ENCODE measurements at regions not wholly inside any gene's neighbourhood (a gene's known extent, or its start where the extent isn't known, plus 50 kb on each side); places are given as distances from the start of the nearest gene placed in this dataset.

GRCh38 chr2:60285626-60286316, 267.7 kb downstream of the BCL11A start:
- no peak for DNase-seq

GRCh38 chr2:60283626-60284025, 269.8 kb downstream of the BCL11A start:
- no peak for DNase-seq

- no peak for DNase-seq
Measured at GRCh38 chr2:60282886-60283285, 270.6 kb downstream of the BCL11A start.

DNA sequence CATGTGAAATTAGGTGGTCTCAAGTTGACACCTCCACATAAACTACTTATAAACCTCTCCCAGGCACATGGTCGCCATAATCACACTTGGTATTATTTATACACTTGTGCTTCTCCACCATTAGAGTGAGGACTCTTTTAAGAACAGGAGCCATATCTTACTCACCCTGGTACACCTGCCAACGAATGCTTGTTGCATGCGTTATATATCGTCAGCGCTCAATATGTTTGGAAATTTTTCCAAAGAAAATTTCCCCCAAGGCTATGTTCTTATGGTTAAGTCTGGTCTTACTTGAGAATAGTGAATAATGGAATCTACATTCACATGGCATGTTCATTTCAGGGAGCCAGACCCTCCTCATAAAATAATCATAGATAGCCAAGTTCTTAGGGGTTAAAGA, 271.7 kb downstream of the BCL11A start:
- no peak for DNase-seq

DNA sequence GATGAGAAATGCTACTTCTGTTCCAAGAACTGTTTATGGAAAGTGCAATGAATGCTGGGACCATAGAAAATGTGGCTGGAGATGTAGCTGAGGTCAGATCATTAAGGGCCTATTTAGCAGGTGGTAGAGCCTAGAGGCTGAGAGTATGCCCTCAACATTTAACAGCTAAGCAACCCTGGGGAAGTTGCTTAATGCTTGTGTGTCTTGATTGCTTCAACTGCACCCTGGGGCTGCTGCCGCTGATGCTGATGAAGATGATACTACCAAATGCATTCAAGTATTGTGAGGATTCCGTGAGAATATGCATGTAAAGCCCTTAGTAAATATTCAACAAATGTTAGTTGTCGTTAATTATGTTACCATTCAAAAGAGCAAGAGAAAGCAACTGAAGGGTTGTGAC, 273.2 kb downstream of the BCL11A start:
- no peak for DNase-seq

- DNase-seq = no peak
Measured at GRCh38 chr2:60278906-60279305, 274.5 kb downstream of the BCL11A start.

- DNase-seq = no peak
Measured at GRCh38 chr2:60275958-60276357, 277.5 kb downstream of the BCL11A start.

- DNase-seq = no peak
Measured at GRCh38 chr2:60273836-60274235, 279.6 kb downstream of the BCL11A start.

- no peak for DNase-seq
Measured at GRCh38 chr2:60271713-60272112, 281.7 kb downstream of the BCL11A start.

GRCh38 chr2:60271131-60271530, 282.3 kb downstream of the BCL11A start:
- DNase-seq = no peak

DNA sequence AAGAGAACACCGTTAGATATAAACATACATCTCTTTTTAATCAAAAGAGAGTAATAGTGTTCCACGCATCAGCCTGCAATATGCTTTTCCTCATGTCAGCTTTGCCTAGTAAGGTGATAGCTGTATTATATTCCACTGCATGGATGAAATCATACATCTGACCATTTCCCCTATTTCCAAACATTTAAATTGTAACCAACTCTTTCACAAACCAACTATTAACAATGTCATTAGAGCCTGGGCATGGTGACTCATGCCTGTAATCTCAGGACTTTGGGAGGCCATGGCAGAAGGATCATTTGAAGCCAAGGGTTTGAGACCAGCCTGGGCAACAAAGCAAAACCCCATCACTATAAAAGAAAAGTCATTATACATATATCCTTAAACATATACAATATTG, 284.8 kb downstream of the BCL11A start:
- no peak for DNase-seq

- no peak for DNase-seq
Measured at GRCh38 chr2:60268032-60268431, 285.4 kb downstream of the BCL11A start.

DNA sequence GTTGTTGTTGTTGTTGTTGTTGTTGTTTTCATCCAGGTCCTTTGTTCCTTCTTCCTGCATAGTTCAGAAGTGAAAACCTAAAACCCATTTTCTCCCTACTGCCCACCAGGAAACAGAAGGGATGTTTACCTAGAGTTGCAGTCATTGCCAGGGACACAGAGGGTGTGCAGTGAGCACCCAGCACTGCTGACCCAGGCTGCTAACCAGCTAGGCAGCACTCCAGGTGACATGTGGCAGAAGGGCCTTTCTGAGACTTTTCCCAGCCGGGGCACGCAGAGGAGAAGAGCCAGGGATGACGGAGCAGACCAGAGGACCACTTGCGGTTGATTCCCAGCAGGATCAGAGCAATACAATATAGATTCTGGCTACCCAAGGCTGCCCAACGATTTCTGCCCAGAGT, 286.3 kb downstream of the BCL11A start:
- DNase-seq = no peak

DNA sequence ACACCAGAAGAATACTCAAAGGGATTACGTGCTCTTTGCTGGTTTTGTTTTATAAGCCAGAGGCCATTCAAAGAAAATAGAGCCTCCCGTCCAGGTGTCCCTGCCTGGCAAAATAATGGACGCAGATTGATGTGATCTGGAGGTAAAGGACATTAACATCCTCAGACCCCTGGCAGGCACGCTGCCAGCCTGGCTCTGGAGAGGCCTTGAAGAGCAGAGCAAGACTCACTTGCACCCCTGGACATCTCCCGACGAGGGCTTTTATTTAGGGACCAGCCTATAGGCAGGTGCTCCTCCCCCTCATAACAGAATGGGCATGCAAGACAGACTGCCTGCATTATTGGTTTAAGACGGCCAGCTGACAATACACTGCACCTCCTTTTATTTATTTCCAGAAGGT, 291.3 kb downstream of the BCL11A start:
- no peak for DNase-seq

DNA sequence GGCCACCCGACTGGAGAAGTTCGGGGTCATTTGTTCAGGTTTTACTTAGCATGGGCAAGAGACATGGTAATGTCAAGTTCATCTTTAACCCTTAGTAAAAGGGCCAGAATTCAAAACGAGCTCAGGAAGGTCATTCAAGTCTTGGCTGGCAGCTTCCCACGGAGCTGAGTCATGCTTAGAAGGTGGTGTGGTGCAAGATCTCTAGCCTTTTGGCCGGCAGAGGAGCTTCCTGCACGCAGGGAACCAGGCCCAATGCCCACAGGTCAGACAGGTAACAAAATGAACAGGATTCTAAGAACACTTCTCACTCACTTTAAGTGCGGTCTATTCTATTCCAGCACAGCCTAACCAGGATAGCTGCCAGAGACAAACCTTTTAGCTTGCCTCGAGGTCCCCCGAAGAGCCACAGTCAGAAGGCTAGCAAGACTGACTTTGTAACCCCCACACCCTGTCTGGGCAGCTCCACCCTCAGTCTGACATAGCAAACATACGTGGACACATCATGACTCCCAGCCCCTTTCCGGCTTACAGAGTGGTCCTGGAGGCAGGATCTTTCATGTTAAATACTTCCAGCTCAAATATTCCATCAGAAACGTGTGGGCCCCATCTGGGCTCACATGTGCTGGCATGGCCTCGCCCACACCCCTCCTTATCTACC, 292.7 kb downstream of the BCL11A start:
- no peak for DNase-seq

DNA sequence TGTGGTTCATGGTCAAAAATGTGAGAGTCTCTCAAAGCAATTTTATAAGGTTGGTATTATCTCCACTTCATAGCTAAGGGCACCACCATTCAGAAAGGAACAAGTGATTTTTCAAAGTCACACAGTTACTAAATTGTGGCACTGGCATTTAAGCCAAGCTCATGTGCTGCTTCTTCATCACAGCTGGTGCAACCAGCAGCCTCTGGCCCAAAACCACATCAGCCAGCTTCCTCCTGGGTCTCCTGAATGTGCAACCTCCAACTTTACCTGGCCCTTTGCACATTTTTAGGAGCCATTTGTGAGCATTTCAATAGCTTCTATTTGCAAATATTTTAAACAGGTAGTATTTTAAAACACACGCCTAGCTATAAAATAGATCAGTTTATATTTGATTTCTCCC, 293.7 kb downstream of the BCL11A start:
- no peak for DNase-seq

DNA sequence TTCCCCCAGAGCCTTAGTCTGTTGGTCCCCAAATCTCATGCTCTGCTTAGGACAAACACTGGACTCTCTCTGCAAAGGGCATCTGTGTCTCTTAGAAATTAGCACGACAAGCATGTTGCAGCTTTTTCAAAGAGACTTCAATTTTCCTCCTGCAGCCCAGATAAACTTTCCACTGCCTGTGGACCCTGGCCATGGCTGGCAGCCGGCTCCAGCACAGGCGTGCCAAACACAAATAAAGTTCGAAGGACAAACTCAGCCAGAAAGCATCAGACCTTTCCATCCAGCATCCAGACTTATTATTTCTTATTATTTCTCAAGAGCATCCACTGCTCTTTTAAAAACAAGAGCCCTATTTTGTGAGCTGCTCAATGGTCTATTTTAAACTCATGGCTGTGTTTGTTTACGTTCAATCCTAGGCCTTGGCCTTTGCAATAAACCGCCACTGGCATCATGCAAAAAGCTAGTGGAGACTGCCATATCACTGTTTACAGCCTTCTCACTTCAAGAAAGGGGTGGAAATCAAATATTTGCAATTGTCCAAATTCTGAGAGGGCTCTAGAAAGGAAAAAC, 300.8 kb downstream of the BCL11A start:
- DNase-seq = no peak

DNA sequence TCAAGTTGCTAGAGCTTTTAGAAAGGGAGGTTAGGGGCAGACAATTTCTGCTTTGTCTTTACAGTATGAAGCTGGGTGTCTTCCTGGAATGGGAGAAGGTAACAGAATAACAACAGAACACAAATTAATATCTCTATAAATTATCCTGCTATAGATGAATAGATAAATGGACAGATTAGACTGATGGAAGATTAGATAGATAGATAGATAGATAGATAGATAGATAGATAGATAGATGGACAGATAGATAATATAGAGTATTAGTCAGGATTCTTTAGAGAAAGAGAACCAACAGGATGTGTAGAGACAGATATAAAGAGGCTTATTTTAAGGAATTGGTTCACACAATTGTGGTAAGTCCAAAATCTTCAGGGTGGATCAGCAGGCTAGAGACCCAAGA, 302.2 kb downstream of the BCL11A start:
- no peak for DNase-seq

- DNase-seq = no peak
Measured at GRCh38 chr2:60249879-60250278, 303.6 kb downstream of the BCL11A start.

- no peak for DNase-seq
Measured at GRCh38 chr2:60247471-60247870, 306.0 kb downstream of the BCL11A start.

DNA sequence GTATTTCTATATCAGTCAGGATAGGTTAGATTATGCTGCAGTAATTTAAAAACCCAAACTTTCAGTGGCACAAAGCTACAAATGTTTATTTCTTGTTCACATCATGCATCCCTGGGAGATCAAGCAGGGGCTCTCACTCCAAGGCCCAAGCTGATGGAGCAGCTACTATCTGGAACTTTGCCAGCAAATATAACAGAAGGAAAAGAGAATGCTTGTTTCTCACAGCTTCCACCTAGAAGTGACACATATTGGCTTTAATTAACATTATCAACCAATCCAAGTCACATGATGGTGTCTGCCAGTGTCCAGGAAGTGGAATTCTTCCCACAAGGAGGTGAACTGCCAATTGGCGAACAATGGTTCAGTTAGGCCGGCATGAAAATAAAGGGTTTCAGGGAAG, 306.9 kb downstream of the BCL11A start:
- DNase-seq = no peak

DNA sequence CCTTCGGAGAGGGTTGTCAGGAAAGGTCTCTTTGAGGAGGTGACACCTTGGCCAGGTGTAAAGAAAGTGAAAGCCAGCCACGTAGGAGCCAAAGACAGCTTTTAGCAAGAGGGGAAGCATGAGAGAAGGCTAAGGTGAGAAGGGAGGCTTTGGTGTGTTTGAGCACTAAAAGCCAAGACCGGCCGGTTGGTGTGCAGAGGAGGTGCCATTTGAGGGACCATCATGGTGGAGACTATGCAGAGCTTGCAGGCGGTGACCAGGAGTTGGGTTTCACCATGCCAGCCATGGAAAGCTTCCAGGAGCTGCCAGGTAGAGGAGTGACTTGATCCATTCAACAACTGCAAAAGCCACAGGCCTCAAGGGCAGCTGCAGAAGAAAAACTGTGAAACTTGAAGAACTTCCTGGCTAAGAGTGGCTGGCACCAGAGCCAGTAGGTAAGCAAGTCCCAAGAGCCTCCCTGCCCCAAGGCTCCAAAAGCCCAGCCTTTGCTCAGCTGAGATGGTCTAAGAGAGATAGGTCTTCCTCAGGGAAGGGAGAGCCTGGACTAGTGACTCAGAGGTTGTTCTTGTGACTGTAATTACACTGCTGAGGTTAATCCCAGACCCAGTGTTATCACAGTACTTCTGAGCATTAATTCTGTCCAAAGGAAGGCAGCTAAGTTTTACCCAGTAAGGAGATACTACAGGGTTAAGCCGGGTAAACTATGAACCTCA, 319.0 kb downstream of the BCL11A start:
- no peak for DNase-seq

GRCh38 chr2:60230596-60230995, 322.9 kb downstream of the BCL11A start:
- no peak for DNase-seq

- DNase-seq = peak; percentile 3
Measured at GRCh38 chr2:60230037-60230436, 323.4 kb downstream of the BCL11A start.
